ENCODE measurements at regions not wholly inside any gene's neighbourhood (a gene's known extent, or its start where the extent isn't known, plus 50 kb on each side); places are given as distances from the start of the nearest gene placed in this dataset.

- no peak for DNase-seq
- no peaks in the 10 kb centered on the region for H3K4me1 ChIP-seq (replicated peaks in 1 of 2)
- intact Hi-C loops (cut with DNase I), result loop anchor here in 1 of 2 donors (10.0 kb wide), 1 partner anchor 120 kb away; no protein-coding TSS in a partner anchor
- WGBS, 4 donors, result 83 to 90% (median 85%) methylated on average over 7 to 8 of the region's 8 CpGs
- TF ChIP-seq CTCF (IDR thresholded peaks at IDR 0.05) (peak in 3 of 6 experiments; percentile 18 to 27 (median 20)), POLR2A (IDR thresholded peaks at IDR 0.05) (no peak)
- no peak overlapping the region for H3K27ac ChIP-seq
- H3K36me3 ChIP-seq (replicated peaks in 1 of 2), result no peaks in the 10 kb centered on the region
- no peaks in the 10 kb centered on the region for H3K27me3 ChIP-seq
- no peak overlapping the region for H3K4me3 ChIP-seq
- H3K9me3 ChIP-seq (replicated peaks in 1 of 3), result no peaks in the 10 kb centered on the region
These were observed 96.7 kb downstream of the LSM3 start for GRCh38 chr3:14274999-14275961.

- Histone ChIP-seq H3K9me3 (replicated peaks in 1 of 3) (no peaks in the 10 kb centered on the region), H3K27ac (no peak overlapping the region), H3K27me3 (no peaks in the 10 kb centered on the region), H3K4me3 (no peak overlapping the region), H3K4me1 (replicated peaks in 1 of 2) (no peaks in the 10 kb centered on the region), H3K36me3 (replicated peaks in 1 of 2) (no peaks in the 10 kb centered on the region)
- intact Hi-C loops (cut with DNase I), result loop anchor here in 1 of 2 donors (10.0 kb wide), 1 partner anchor 119 kb away; no protein-coding TSS in a partner anchor
- WGBS, 4 donors, result 83 to 92% (median 85%) methylated on average over 10 to 12 of the region's 12 CpGs
- TF ChIP-seq POLR2A (IDR thresholded peaks at IDR 0.05), result no peak
- TF ChIP-seq CTCF (IDR thresholded peaks at IDR 0.05), result no peak
- no peak for DNase-seq
These were observed 97.6 kb downstream of the LSM3 start for GRCh38 chr3:14275962-14276909.

- TF ChIP-seq POLR2A (IDR thresholded peaks at IDR 0.05), result no peak
- TF ChIP-seq CTCF (IDR thresholded peaks at IDR 0.05), result no peak
- 85 to 93% (median 91%) methylated on average over 5 of the region's 5 CpGs for WGBS, 4 donors
- Histone ChIP-seq H3K27ac (no peak overlapping the region), H3K36me3 (replicated peaks in 1 of 2) (no peaks in the 10 kb centered on the region), H3K4me3 (no peak overlapping the region), H3K4me1 (replicated peaks in 1 of 2) (no peaks in the 10 kb centered on the region), H3K9me3 (replicated peaks in 1 of 3) (no peaks in the 10 kb centered on the region), H3K27me3 (no peaks in the 10 kb centered on the region)
- intact Hi-C loops (cut with DNase I), result loop anchor here in 1 of 2 donors (10.0 kb wide), 1 partner anchor 117 kb away; no protein-coding TSS in a partner anchor
- no peak for DNase-seq
These were observed 98.9 kb downstream of the LSM3 start for GRCh38 chr3:14277557-14277956.
